Cardiac fibroblast (primary cell): ENCODE measurements at regions not wholly inside any gene's neighbourhood (a gene's known extent, or its start where the extent isn't known, plus 50 kb on each side); places are given as distances from the start of the nearest gene placed in this dataset.

Experiments used
- DNase-seq, 2 donors: peaks; one replicate each; pipeline versions ENCODE4 v3.0.0 to v3.0.0-alpha.2; 2010; ENCODE audit warnings: low read depth in 2 of 2
- H3K4me3 ChIP-seq, 2 donors: replicated peaks in 1 of 2; 1 replicate in 1 of 2; 2 replicates in 1 of 2; pipeline ENCODE4 v1.5.1; 2011; ENCODE audit warnings: low read depth in 2 of 2, low read length in 2 of 2, mild to moderate bottlenecking in 2 of 2, moderate library complexity in 1 of 2
- TF ChIP-seq, protein P1 (sequence below): IDR thresholded peaks from one replicate; pipeline ENCODE4 v1.5.1; 2011; ENCODE audit warnings: low read depth, mild to moderate bottlenecking, low read length, inconsistent platforms

GRCh38 chr2:59921743-59922142 lies 631.7 kb downstream of the BCL11A start:
- DNase-seq, result no peak
- H3K4me3 ChIP-seq, result no peak overlapping the region
- TF ChIP-seq, protein P1, sequence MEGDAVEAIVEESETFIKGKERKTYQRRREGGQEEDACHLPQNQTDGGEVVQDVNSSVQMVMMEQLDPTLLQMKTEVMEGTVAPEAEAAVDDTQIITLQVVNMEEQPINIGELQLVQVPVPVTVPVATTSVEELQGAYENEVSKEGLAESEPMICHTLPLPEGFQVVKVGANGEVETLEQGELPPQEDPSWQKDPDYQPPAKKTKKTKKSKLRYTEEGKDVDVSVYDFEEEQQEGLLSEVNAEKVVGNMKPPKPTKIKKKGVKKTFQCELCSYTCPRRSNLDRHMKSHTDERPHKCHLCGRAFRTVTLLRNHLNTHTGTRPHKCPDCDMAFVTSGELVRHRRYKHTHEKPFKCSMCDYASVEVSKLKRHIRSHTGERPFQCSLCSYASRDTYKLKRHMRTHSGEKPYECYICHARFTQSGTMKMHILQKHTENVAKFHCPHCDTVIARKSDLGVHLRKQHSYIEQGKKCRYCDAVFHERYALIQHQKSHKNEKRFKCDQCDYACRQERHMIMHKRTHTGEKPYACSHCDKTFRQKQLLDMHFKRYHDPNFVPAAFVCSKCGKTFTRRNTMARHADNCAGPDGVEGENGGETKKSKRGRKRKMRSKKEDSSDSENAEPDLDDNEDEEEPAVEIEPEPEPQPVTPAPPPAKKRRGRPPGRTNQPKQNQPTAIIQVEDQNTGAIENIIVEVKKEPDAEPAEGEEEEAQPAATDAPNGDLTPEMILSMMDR, result no peak

GRCh38 chr2:59920961-59921360 lies 632.5 kb downstream of the BCL11A start:
- no peak overlapping the region for H3K4me3 ChIP-seq
- DNase-seq, result no peak
- TF ChIP-seq, protein P1, result no peak

- DNase-seq, result no peak
- TF ChIP-seq, protein P1, result no peak
- H3K4me3 ChIP-seq, result no peak overlapping the region
These were observed 633.1 kb downstream of the BCL11A start for GRCh38 chr2:59920307-59920706.

DNA sequence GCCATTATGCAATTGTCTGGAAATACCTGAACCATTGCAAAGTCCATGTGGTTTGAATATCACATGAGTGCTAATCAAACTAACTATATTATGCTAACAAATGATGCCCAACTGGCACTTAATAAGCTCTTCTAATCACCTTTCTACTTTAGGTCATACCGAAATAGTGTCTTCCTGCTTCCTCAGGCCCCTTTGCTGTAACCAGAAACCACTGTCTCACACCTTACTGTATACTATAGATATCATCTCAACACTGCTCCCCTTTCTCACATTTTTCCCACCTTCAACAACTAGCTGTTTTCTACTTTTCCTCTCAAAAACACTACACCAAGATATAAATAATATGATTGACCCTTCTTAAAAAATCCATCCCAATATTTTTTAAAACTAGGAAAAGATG lies 633.9 kb downstream of the BCL11A start:
- TF ChIP-seq, protein P1, result no peak
- no peak overlapping the region for H3K4me3 ChIP-seq
- no peak for DNase-seq

DNA sequence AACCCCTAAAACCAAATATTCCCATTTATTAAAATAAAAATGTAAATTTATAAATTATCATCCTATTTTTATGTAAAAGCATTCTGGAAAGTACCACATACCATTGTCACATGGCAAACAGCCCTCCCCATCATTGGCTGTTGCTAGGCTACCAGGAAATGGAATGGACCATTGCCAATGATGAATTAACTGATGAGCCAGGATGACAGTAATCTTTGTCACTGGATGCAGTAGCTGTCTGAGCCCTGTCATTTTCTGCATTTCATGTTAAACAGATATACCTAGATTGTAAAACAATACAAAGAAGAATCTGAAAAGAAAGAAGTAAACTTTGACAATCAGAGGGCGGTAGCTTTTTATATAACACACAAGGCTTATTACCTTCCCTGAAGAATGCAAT lies 641.4 kb downstream of the BCL11A start:
- no peak overlapping the region for H3K4me3 ChIP-seq
- no peak for DNase-seq
- TF ChIP-seq, protein P1, result no peak

- TF ChIP-seq, protein P1, result no peak
- DNase-seq, result no peak
- no peak overlapping the region for H3K4me3 ChIP-seq
These were observed 643.3 kb downstream of the BCL11A start for GRCh38 chr2:59910166-59910565.

DNA sequence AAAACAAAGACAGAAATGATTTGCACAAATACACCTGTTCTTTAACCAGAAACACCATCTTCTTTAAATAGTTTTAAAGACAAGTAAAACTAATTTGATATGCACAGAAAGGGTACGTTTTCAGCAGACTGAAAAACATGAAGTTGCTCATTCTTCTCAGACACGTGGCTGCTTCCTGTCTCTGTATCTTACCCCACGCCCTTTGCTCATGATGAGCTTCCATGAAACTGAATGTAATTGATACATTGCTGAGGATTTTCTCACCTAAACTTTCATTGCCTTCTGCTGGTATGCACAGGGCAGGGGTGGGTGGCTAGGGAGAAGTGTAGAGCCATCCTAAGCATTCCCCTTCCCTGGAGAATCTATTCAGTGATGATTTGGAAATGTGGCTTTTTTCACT lies 644.3 kb downstream of the BCL11A start:
- TF ChIP-seq, protein P1, result no peak
- DNase-seq, result no peak
- no peak overlapping the region for H3K4me3 ChIP-seq
